Peyer's patch (tissue), 4 donors: ENCODE measurements at regions not wholly inside any gene's neighbourhood (a gene's known extent, or its start where the extent isn't known, plus 50 kb on each side); places are given as distances from the start of the nearest gene placed in this dataset.

ENCODE experiments used
- DNase-seq, 3 donors: peaks; one replicate each; pipeline ENCODE4 v3.0.0-alpha.2; 2017 to 2019
- H3K27ac ChIP-seq, 4 donors: fragments of 200-600 bp; sonication (generic); one replicate each; pipeline ENCODE4 v1.5.1; 2016 to 2019
- H3K27me3 ChIP-seq, 2 donors: fragments of 200-600 bp; sonication (generic); one replicate each; pipeline ENCODE4 v1.5.1; 2019
- H3K36me3 ChIP-seq, 3 donors: fragments of 200-600 bp; sonication (generic); one replicate each; pipeline ENCODE4 v1.5.1; 2016 to 2019
- H3K4me1 ChIP-seq, 4 donors: fragments of 200-600 bp; sonication (generic); one replicate each; pipeline ENCODE4 v1.5.1; 2016 to 2019
- H3K4me3 ChIP-seq, 4 donors: fragments of 200-600 bp; sonication (generic); 1 replicate in 3 of 4; 2 replicates in 1 of 4; pipeline ENCODE4 v1.5.1; 2016 to 2019; ENCODE audit warnings: mild to moderate bottlenecking in 1 of 4
- H3K9me3 ChIP-seq, 4 donors: fragments of 200-600 bp; sonication (generic); one replicate each; pipeline ENCODE4 v1.5.1; 2016 to 2019; ENCODE audit warnings: mild to moderate bottlenecking in 1 of 4
- POLR2A ChIP-seq, 2 donors: fragments of 450-650 bp; IDR thresholded peaks; one replicate each; pipeline ENCODE4 v1.5.1; 2017; ENCODE audit warnings: antibody characterized with exemption in 2 of 2, mild to moderate bottlenecking in 2 of 2, moderate library complexity in 2 of 2
- TF ChIP-seq, protein P1 (sequence below), 6 experiments: fragments of 450-650 bp in 4 of 6; fragments of 200-600 bp in 2 of 6; sonication (generic) in 1 of 6; IDR thresholded peaks; one replicate each; pipeline ENCODE4 v1.5.1; 2017 to 2019; ENCODE audit warnings: antibody characterized with exemption in 6 of 6, mild to moderate bottlenecking in 3 of 6, moderate library complexity in 1 of 6

DNA sequence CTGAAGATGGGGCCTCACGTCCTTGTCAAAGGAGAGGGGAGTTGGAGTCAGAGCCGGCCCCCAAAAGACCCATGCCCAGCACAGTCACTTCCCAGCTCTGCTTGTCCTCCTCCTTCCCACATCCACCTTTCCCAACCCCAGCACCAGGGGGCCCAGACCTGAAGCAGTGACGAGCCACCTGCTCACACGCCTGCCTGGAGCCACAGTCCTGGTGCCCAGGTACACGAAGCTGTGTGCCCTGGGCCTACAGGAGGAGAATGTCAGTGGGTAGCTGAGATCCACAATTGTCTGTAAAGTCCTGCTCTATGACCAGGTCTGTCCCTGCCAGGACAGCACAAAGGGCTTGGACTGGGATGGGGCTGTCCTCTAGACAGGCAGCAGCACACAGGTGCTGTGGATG, 126.8 kb upstream of the PZP start:
- no peaks in the 10 kb centered on the region for H3K9me3 ChIP-seq
- H3K36me3 ChIP-seq: no peaks in the 10 kb centered on the region
- no peaks in the 10 kb centered on the region for H3K27me3 ChIP-seq
- no peak overlapping the region for H3K27ac ChIP-seq
- TF ChIP-seq, protein P1, sequence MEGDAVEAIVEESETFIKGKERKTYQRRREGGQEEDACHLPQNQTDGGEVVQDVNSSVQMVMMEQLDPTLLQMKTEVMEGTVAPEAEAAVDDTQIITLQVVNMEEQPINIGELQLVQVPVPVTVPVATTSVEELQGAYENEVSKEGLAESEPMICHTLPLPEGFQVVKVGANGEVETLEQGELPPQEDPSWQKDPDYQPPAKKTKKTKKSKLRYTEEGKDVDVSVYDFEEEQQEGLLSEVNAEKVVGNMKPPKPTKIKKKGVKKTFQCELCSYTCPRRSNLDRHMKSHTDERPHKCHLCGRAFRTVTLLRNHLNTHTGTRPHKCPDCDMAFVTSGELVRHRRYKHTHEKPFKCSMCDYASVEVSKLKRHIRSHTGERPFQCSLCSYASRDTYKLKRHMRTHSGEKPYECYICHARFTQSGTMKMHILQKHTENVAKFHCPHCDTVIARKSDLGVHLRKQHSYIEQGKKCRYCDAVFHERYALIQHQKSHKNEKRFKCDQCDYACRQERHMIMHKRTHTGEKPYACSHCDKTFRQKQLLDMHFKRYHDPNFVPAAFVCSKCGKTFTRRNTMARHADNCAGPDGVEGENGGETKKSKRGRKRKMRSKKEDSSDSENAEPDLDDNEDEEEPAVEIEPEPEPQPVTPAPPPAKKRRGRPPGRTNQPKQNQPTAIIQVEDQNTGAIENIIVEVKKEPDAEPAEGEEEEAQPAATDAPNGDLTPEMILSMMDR (IDR thresholded peaks at IDR 0.05): no peak
- TF ChIP-seq POLR2A (IDR thresholded peaks at IDR 0.05): no peak
- no peak for DNase-seq
- no peak overlapping the region for H3K4me3 ChIP-seq
- H3K4me1 ChIP-seq: peaks cover 0 to 3% (median 0%) of the 10 kb centered on the region in 4 donors

DNA sequence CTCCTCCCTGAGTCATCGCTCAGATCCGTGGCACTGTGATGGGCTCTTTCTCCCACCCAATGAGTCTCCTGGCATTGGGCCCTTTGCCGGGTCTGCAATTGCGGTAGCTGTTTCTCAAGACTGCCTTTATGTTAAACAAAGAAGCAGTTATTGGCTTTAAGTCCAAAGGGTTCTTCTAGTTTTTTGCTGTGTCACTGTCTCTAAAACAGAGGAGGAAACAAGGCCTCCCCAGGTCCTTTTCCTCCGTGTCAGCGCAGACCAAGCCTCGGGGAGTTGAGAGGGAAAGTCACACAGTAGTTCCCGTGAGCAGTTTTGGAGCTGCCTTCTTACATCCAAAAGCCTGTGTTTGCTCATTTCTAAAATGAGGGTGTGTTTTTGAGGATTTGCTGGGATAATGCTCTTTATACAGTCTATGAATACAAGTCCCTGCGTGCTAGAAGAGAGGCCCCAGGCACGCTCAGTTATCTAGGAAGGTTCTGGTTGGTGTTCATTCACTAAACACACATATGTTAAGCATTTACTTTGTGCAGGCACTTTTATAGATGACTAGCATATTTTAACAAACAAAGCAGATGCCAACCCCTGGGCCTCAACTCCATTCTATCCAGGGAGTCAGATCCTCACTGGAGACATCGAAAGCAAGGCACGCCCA, 126.0 kb upstream of the PZP start:
- H3K36me3 ChIP-seq: no peaks in the 10 kb centered on the region
- no peak for TF ChIP-seq POLR2A (IDR thresholded peaks at IDR 0.05)
- TF ChIP-seq, protein P1 (IDR thresholded peaks at IDR 0.05): no peak
- no peak overlapping the region for H3K27ac ChIP-seq
- no peaks in the 10 kb centered on the region for H3K9me3 ChIP-seq
- H3K27me3 ChIP-seq: no peaks in the 10 kb centered on the region
- peaks cover 0 to 3% (median 0%) of the 10 kb centered on the region in 4 donors for H3K4me1 ChIP-seq
- no peak for DNase-seq
- H3K4me3 ChIP-seq: no peak overlapping the region

DNA sequence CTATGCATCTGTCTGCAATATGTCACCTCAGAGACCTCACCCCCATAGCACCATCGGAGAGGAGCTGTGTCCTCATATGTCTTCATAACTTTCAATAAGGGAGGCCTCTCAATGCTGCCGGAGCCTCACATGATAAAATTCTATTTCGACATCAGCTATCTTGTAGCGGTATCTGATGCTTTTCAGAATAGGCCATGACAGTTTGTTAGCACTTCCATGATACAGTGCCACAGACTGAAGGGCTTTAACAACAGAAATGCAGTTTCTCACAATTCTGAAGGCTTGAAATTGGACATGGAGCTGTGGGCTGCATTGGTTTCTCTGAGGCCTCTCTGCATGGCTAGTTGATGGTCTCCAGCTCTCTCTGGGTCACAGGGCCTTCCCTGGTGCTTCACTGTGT, 125.0 kb upstream of the PZP start:
- Histone ChIP-seq H3K9me3 (no peaks in the 10 kb centered on the region), H3K4me3 (no peak overlapping the region), H3K4me1 (peaks cover 0 to 3% (median 0%) of the 10 kb centered on the region in 4 donors), H3K27ac (no peak overlapping the region), H3K36me3 (no peaks in the 10 kb centered on the region), H3K27me3 (no peaks in the 10 kb centered on the region)
- no peak for DNase-seq
- no peak for TF ChIP-seq POLR2A (IDR thresholded peaks at IDR 0.05)
- TF ChIP-seq, protein P1 (IDR thresholded peaks at IDR 0.05): no peak

DNA sequence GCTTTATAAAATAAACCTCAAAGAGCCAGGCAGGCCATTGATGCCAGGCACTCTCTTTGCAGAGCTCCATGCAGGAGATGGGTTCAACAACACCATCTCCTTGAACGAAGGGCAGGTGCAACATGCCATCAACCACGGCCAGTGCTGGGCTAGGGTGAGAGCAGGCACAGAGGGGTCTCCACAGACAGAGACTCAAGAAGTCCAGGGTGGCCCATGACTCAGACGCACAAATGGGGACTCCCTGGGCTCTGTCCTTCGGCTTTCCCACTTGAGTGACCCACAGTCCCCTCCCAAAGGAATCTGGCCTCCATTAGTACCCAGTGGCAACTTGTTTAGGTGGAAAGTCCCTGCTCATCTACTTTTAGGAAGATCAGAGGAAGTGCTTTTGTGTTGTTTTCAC, 124.4 kb upstream of the PZP start:
- Histone ChIP-seq H3K27me3 (no peaks in the 10 kb centered on the region), H3K9me3 (no peaks in the 10 kb centered on the region), H3K4me3 (no peak overlapping the region), H3K4me1 (peaks cover 0 to 3% (median 0%) of the 10 kb centered on the region in 4 donors), H3K27ac (no peak overlapping the region), H3K36me3 (no peaks in the 10 kb centered on the region)
- TF ChIP-seq, protein P1 (IDR thresholded peaks at IDR 0.05): no peak
- no peak for TF ChIP-seq POLR2A (IDR thresholded peaks at IDR 0.05)
- DNase-seq: no peak

DNA sequence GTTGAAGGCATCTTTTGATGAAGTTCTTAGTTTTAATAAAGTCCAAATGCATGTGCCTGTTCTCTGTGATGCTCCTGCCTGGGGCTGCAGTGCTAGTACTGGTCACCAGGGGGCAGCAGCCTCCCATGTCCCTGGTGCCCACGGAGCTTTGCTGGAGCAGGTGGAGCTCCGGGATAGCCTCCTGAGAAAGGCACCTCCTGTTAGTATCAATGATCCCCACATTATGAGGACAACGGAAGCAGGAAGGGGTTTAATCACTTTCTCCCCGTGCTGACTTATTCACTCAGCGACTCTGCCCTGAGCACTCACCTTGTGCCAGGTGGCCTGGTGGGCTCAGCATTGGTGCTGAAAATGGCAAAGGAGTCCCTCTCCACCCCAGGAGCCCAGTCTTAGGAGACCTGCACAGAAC, 123.0 kb upstream of the PZP start:
- peaks cover 0 to 3% (median 0%) of the 10 kb centered on the region in 4 donors for H3K4me1 ChIP-seq
- H3K4me3 ChIP-seq: no peak overlapping the region
- H3K36me3 ChIP-seq: no peaks in the 10 kb centered on the region
- no peaks in the 10 kb centered on the region for H3K9me3 ChIP-seq
- no peak overlapping the region for H3K27ac ChIP-seq
- no peak for TF ChIP-seq POLR2A (IDR thresholded peaks at IDR 0.05)
- TF ChIP-seq, protein P1 (IDR thresholded peaks at IDR 0.05): peak; percentile 89 to 95 (median 93)
- peak; percentile 67 to 88 (median 82) for DNase-seq
- H3K27me3 ChIP-seq: no peaks in the 10 kb centered on the region
